HG03571 (cell line): ENCODE measurements at regions not wholly inside any gene's neighbourhood (a gene's known extent, or its start where the extent isn't known, plus 50 kb on each side); places are given as distances from the start of the nearest gene placed in this dataset.
"Not testable (repeated sequence)": the region's sequence is repeated elsewhere in the genome, so short reads cannot be mapped to it uniquely, and the experiment has no call there.

Source experiments
- ATAC-seq: cut with Tn5 transposase; IDR thresholded peaks from one replicate; pipeline ENCODE4 v1.9.1; 2021; ENCODE audit not compliant: unreplicated experiment

DNA sequence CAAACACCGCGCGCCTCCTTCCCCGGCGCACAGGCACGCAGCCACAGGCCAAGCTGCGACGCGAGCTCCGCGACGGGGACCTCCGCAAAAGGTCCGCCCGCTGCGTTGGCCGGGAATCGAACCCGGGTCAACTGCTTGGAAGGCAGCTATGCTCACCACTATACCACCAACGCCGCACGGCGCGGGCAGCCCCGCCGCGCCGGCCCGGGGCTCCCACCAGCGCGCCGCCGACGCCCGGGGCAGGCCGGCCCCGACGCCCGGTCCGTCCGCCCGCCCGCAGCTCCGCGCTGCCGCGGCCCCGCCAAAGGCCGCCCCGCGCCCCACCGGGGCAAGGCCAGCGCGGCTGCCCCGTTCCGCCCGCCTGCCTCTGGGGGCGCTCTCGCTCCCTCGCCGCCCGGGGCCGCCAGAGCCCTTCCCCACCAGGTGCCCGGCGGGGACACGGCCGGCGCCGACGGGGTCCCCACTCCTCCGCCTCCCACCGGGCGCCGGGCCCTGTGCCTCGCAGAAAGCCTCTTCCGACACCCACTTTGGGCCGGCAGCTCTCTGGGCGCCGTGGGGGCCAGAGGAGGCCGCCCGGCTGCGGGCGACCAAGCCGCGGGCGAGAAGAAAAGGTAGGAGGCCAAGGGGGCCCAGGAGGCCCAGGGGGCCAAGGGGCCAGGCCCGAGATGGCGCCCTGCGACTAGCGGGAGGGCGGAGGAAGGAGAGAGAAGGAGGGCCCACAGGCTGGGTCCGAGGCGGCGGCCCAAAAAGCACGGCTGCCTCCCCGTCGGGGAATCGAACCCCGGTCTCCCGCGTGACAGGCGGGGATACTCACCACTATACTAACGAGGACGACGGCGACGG lies 50.2 kb upstream of the FCGR2A start:
- peak; percentile 21 for ATAC-seq

DNA sequence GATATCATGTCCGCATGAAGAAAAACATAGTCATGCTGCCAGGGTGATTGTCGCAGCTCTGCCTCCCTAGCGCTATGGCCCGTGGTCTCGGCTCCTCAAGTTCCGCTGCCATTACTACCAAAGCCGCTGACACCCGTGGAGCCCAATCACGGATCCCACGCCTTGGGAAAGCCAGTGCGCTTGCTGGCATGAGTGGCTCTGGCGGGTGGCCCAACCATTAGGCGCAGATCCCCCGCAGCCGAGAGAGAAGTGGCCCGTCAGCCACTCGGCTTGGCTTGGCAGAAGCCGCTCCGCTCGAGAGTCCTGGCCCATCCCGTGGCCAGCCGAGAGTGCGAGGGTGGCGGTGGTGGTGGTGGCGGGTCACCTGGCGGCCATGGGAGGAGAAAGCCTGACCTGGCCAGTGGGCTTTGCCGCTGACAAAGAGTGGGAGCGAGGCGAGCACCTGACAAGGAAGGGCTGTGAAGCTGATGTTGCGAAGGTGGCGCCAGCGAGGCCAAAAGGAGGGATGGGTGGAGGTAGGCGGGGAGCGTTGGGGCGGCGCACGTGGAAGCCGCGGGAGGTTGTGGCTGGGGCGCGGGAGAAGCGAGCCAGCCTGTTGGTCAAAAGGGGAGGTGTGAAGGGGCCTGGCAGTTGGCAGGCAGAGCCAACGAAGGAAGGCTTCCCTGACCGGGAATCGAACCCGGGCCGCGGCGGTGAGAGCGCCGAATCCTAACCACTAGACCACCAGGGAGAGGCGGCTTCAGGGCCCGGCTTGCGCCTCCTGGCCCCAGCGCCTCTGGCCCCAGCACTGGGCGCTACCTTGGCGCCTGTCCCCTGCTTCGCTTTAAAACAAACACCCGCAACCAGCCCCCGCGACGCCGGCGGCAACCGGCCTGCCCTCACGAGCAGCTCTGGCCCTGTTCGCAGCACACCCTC lies 51.0 kb upstream of the FCGR2A start:
- peak; percentile 63 for ATAC-seq

DNA sequence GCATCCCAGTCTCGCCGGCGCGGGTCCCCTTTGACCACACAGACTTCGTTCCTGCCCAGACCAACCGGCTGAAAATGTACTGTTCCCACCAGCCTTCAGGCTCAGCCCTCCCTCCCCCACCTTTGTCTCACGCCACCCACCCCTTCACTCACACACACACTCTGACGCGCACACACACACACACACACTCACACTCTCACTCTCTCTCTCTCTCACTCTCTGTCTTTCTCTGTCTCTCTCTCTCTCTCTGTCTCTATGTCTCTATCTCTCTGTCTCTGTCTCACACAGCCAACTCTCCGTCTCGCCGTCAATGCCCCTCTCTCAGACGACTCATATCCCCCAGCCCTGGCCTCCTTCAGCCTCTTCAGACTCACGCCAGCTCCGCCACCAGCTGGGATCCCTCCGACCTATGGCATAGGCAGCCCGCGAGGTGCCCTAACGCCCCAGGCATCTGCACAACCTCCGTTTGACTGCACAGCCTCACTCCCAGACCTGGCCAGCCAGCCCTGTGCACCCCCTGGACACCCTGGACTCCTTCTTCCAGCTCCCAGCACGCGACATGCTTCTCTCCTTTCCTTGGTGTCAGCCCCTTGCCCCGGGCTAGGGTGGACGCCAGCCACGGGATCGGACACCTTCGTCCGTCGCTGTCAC lies 53.4 kb upstream of the FCGR2A start:
- ATAC-seq, result not testable (repeated sequence)

DNA sequence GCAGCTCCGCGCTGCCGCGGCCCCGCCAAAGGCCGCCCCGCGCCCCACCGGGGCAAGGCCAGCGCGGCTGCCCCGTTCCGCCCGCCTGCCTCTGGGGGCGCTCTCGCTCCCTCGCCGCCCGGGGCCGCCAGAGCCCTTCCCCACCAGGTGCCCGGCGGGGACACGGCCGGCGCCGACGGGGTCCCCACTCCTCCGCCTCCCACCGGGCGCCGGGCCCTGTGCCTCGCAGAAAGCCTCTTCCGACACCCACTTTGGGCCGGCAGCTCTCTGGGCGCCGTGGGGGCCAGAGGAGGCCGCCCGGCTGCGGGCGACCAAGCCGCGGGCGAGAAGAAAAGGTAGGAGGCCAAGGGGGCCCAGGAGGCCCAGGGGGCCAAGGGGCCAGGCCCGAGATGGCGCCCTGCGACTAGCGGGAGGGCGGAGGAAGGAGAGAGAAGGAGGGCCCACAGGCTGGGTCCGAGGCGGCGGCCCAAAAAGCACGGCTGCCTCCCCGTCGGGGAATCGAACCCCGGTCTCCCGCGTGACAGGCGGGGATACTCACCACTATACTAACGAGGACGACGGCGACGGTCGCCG lies 57.4 kb upstream of the FCGR2A start:
- ATAC-seq, result not testable (repeated sequence)

DNA sequence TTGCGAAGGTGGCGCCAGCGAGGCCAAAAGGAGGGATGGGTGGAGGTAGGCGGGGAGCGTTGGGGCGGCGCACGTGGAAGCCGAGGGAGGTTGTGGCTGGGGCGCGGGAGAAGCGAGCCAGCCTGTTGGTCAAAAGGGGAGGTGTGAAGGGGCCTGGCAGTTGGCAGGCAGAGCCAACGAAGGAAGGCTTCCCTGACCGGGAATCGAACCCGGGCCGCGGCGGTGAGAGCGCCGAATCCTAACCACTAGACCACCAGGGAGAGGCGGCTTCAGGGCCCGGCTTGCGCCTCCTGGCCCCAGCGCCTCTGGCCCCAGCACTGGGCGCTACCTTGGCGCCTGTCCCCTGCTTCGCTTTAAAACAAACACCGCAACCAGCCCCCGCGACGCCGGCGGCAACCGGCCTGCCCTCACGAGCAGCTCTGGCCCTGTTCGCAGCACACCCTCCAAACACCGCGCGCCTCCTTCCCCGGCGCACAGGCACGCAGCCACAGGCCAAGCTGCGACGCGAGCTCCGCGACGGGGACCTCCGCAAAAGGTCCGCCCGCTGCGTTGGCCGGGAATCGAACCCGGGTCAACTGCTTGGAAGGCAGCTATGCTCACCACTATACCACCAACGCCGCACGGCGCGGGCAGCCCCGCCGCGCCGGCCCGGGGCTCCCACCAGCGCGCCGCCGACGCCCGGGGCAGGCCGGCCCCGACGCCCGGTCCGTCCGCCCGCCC lies 58.1 kb upstream of the FCGR2A start:
- peak; percentile 26 for ATAC-seq

DNA sequence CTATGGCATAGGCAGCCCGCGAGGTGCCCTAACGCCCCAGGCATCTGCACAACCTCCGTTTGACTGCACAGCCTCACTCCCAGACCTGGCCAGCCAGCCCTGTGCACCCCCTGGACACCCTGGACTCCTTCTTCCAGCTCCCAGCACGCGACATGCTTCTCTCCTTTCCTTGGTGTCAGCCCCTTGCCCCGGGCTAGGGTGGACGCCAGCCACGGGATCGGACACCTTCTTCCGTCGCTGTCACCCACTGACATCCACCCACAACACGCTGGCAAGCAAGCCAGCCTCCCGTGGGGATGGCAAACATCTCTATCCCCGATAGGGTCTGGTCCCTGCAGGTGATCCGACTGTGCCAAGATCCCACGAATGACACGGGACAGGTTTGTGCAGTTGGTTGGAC lies 60.5 kb upstream of the FCGR2A start:
- ATAC-seq, result not testable (repeated sequence)

DNA sequence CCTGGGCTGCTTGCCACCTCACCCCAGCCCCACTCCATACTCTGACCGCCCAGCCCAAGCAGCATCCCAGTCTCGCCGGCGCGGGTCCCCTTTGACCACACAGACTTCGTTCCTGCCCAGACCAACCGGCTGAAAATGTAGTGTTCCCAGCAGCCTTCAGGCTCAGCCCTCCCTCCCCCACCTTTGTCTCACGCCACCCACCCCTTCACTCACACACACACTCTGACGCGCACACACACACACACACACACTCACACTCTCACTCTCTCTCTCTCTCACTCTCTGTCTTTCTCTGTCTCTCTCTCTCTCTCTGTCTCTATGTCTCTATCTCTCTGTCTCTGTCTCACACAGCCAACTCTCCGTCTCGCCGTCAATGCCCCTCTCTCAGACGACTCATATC lies 61.0 kb upstream of the FCGR2A start:
- ATAC-seq, result not testable (repeated sequence)

DNA sequence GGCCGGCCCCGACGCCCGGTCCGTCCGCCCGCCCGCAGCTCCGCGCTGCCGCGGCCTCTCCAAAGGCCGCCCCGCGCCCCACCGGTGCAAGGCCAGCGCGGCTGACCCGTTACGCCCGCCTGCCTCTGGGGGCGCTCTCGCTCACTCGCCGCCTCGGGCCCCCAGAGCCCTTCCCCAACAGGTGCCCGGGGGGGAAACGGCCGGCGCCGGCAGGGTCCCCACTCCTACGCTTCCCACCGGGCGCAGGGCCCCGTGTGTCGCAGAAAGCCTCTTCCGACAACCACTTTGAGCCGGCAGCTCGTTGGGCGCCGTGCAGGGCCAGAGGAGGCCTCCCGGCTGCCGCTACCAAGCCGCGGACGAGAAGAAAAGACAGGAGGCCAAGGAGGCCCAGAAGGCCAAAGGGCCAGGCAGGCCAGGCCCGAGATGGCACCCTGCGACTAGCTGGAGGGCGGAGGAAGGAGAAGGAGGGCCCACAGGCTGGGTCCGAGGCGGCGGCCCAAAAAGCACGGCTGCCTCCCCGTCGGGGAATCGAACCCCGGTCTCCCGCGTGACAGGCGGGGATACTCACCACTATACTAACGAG lies 64.9 kb upstream of the FCGR2A start:
- no peak for ATAC-seq

DNA sequence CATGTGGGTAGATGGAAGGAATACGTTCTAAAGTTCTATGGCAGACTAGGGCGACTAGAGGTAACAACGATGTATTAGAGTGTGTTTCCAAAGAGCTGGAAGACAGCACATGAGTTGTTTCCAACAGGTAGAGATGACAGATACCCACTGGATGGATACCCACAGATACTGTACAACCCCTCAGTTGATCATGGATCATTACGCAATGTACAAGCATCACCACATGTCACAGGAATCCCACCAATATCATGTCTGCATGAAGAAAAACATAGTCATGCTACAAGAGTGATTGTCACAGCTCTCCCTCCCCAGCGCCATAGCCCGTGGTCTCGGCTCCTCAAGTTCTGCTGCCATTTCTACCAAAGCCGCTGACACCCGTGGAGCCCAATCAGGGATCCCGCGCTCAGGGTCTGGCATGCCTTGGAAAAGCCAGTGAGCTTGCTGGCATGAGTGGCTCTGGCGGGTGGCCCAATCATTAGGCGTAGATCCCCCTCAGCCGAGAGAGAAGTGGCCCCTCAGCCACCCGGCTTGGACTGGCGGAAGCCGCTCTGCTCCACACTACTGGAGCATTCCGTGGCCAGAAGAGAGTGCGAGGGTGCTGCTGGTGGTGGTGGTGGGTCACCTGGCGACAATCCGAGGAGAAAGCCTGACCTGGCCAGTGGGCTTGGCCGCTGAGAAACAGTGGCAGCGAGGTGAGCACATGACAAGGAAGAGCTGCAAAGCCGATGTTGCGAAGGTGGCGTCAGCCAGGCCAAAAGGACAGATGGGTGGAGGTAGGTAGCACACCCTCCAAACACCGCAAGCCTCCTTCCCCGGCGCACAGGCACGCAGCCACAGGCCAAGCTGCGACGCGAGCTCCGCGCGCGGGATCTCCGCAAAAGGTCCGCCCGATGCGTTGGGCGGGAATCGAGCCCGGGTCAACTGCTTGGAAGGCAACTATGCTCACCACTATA lies 65.7 kb upstream of the FCGR2A start:
- ATAC-seq, result no peak

DNA sequence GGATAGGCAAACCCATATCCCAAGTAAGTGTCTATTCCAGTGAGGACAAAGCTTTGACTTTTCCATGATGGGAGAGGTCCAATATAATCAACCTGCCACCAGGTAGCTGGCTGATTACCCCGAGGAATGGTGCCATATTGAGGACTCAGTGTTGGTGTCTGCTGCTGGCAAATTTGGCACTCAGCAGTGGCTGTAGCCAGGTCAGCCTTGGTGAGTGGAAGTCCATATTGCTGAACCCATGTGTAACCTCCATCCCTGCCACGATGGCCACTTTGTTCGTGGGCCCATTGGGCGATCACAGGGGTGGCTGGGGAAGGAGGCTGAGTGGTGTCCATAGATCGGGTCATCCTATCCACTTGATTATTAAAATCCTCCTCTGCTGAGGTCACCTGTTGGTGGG lies 65.5 kb upstream of the CFAP126 start:
- not testable (repeated sequence) for ATAC-seq

DNA sequence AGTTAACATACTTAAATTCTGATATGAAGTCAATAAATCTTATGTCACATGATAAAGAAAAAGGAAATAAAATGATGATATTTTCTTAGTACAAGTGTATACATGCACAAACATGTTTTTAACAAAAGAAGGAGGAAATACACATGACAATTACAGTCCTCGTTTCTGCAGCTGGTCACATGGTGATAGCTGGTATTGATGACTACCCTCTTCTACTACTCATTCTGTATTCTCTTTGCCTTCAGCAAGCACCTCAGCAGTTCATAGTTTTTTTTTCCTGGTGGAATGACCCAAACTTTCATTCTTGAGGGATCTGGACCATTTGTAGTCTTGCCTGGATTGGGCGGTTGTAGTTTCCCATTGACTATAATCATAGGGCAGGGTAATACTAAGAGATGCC lies 64.4 kb upstream of the CFAP126 start:
- no peak for ATAC-seq

DNA sequence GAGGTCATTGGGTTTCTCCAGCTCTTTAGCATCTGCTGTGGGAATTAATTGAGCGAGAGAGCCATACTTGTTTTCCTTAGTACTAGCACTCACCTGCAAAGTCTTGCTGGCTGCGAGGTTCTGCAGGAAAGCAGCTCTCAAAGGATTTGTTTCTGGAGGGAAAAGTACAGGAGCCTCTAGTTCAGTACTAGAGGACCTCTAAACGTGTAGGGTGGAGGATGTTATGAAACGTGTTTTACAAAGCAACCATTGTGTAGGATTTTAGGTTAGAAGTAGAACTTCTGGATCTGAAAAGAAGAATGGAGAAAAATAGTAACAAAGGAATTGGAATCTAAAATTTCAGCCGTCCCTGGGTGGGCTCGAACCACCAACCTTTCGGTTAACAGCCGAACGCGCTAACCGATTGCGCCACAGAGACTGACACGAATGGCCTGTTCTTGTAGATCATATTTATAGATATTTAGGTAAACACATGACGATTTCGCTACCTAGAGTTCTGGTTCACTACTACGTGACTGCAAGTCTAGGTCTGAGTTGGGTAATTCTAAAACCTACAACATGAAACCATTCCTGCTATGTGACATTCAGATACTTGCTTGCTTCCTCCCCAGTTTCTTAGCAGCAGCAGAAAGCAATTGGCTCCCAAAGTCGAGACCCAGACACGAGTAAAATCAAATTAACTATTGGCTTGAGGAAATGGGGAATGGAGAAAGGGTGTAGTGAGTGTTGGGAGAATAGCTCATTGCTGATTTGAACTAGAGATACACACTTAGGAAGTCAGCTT lies 60.2 kb upstream of the CFAP126 start:
- no peak for ATAC-seq

DNA sequence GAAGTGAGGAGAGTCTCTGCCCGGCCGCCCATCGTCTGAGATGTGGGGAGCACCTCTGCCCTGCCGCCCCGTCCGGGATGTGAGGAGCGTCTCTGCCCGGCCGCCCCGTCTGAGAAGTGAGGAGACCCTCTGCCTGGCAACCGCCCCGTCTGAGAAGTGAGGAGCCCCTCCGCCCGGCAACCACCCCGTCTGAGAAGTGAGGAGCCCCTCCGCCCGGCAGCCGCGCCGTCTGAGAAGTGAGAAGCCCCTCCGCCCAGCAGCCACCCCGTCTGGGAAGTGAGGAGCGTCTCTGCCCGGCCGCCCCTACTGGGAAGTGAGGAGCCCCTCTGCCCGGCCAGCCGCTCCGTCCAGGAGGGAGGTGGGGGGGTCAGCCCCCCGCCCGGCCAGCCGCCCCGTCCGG lies 55.2 kb upstream of the CFAP126 start:
- not testable (repeated sequence) for ATAC-seq

DNA sequence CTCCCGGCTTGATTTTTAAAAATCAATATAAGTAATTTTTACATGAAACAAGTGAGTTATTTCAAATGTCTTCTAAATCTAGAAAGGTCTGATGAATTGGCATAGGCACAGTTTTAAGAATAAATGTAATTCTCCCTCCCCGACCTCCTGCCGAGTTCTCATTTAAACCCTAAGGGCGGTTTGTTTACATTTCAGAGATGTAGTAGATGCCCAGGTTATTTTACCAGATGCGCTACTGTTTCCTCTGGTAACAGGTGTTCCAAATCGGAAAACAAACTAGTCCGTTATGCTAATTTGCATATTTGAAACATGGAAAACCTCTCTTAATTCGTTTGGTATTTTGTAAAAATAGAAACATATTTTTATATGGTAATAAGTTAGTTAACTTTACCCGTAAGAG lies 53.8 kb upstream of the CFAP126 start:
- no peak for ATAC-seq

DNA sequence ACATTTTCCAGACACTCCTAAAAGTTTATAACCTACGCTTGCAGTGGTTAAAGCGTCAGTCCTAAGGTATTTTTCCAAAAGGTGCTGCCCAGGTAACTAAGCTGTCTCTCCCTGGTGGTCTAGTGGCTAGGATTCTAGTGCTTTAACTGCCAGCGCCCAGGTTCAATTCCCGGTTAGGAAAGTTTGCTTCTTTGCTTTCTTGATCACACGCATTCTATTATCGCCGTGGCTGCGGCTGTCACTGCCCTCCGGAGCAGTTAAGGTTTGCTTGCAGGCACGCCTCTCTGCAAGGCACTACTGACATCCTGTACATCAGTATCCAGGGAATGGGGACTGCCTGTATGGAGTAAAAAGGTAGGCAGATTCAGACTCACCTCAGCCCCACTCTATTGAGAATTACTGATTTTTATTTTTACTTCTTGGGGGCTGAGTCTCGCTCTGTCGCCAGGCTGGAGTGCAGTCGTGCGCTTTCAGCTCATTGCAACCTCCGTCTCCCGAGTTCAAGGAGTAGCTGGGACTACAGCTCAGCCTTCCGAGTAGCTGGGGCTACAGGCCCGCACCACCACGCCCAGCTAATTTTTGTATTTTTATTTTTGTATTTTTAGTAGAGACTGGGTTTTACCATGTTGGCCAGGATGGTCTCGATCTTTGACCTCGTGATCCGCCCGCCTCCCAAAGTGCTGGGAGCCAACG lies 53.2 kb upstream of the CFAP126 start:
- ATAC-seq, result no peak

DNA sequence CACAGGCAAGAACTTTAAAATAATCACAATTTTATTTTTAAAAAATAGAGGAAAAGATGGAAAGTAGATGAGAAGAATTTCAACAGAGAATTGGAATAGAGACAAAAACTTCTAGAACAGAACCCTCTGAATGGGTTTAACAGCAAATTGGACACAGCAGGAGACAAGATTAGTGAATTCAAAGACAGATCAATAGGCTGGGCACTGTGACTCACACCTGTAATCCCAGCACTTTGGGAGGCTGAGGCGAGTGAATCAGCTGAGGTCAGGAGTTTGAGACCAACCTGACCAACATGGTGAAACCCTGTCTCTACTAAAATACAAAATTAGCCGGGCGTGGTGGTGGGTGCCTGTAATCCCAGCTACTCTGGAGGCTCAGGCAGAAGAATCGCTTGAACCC lies 49.9 kb upstream of the CFAP126 start:
- ATAC-seq, result not testable (repeated sequence)
